ENCODE measurements at regions not wholly inside any gene's neighbourhood (a gene's known extent, or its start where the extent isn't known, plus 50 kb on each side); places are given as distances from the start of the nearest gene placed in this dataset.
"Not testable (repeated sequence)": the region's sequence is repeated elsewhere in the genome, so short reads cannot be mapped to it uniquely, and the experiment has no call there.

DNA sequence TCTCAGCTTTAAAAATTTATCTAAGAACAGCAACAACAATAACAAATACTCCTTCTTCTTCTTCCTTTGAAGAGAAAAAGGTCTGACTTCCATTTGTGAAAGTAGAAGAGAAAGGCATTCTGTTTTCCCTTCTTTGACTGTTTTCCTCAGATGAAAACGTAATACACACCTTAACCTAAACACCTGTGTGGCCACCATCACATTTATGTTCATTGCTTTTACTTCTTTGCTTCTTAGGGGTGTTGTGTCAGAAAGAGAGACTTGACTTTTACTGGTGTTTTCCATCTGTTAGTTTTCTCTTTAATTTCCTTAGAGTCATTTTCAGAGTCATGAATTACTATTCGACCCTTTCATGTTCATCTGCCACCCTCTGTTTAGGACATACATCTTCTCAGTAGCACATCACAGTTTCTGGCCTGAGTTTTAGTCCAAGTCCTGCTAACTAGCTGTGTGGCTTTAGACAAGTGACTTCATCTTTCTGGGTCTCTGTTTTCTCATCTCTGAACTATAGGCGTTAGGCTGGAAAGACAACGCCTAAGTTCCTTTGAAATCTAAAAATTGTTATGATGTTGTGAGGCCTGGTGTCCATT, 283.8 kb downstream of the GATA3 start:
- no peak for DNase-seq (ENCODE audit: low spot score)

DNA sequence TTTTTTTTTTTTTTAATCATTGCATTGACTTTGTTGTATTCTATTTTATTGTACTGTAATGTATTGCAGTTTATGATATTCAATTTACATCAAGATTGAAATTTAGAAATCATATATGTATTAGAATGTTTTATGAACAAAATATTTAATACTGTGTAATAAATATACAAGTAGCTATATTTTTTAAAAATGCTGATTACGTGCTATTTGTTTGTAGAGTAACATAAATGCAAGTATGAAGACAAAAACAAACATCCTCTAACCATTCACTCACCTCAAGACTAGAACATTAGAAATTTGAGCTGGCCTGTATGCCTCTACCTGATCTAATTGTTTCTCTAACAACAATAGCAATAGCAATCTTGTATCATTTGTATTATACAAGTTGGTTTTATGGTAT, 290.3 kb downstream of the GATA3 start:
- DNase-seq (ENCODE audit: low spot score): no peak

DNA sequence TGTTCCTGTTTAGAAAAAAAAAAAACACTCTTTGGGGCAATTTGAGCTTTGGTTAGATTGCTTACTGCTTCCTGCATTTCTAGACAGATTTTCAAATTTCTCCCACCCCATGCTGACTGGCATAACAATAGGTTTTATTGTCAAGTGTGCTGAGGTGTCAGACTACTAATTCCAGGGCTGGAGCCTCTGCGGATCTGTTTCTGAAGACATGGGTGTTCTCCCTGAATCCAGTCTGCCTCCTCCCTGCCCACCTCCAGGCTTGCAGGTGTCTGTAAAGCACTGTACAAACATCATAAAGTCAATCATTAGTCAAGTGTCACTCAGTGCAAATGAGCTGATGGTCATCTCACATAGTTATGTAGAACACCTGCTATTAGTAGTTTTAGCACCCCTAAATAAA, 292.4 kb downstream of the GATA3 start:
- DNase-seq (ENCODE audit: low spot score): no peak

DNA sequence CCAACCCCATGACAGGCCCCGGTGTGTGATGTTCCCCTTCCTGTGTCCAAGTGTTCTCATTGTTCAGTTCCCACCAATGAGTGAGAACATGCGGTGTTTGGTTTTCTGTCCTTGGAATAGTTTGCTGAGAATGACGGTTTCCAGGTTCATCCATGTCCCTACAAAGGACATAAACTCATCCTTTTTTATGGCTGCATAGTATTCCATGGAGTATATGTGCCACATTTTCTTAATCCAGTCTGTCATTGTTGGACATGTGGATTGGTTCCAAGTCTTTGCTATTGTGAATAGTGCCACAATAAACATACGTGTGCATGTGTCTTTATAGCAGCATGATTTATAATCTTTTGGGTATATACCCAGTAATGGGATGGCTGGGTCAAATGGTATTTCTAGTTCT, 293.1 kb downstream of the GATA3 start:
- DNase-seq (ENCODE audit: low spot score): not testable (repeated sequence)

DNA sequence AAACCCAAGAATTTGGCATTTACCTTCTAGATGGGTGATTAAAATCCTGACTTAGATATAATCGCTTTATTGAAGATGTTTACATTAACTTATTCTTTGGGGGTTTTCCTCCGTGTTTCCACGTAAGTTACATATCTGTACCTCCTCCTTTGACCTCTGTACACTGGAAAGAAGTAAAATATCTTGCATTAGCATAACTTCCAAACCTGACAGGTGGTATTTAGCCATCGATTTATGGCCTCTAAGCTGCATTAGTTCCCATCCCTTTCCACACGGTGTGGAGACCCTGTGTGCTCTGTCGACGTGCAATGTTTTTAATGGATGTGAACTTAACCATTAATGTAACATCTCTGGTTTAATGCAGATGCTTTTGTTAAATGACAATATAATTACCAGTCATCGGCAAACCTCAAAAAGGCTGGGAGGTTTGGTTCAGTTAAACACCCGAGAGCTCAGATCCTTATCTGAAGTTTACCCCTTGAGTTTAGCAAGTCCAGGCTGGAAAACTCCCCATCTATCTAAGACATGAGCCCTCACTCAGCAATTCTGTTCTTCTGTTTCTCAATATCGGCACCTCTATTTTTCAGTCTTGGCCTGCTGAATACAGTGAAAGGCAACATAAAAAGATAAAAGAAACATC, 295.2 kb downstream of the GATA3 start:
- no peak for DNase-seq (ENCODE audit: low spot score)

DNA sequence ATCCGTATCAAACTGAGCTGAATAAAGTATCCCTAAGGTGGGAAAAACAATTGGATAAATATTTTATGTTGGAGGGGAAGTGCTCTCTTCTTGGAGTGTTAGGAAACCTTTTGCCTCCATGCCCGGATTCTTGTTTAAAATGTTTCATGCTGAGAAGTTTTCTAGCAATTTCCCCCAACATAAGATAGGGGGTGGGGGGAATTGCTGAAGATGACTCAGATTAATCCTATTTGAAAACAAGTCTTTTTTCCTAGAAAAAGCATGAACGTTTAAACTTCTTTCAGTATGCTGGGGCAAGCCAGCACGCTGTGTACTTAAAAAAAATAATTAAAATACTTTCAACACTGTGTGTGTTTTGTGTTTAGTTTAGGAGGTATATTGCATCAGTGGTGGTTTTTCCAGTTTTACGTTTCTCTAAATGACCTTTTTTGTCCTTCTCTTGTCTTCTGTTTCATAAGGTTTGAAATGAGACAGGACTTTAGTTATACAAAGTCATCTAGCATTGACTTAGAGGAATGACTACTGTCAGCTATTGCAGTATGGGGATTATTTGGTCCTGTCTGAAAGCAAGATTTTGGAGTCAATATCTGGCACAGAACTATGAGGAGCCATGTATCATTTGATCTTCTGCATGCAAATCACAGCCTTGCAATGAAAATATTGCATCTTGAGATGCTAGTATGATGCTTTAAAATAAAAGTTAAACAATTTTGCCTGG, 295.9 kb downstream of the GATA3 start:
- DNase-seq (ENCODE audit: low spot score): peak; percentile 9

DNA sequence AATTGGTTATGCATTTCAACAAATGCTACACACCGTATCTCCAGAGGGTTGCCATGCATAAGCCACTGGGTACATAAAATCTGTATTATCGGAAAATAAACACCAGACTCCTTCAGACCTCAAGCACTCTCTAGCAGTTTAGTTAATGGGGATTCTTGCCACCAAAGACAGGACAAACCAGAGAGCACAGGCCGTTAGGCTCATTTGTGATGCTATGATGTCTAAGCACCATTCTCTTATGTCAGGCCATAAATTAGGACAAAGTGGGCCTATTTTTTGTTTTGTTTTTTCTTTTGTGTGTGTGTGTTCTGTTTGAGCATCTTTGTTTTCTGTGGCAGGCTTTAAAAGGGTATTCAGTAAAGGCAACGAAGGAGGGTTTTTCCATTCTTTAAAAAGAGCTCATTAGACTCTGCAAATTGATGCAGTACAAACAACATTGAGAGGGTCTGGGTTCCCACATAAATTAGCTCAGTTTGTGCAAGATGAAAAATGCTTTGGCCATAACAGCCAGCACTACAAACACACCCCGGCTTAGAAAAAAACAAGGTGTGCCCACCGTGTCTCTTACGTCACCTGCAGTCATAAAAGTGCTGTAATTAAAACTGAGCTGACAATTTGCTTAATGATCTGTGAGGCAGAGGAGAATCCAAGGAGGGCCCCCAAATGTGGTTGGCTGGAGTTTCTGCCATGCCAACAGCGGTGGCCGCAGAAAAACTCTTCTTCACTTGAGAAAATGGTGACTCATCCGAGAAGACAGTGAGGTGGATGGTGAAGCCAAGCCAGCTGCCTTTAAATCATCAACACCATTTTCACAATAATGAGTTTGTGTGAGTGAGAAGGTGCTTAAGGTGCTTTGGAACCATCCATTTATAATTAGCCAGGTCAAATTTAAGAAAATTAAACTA, 297.9 kb downstream of the GATA3 start:
- no peak for DNase-seq (ENCODE audit: low spot score)

DNA sequence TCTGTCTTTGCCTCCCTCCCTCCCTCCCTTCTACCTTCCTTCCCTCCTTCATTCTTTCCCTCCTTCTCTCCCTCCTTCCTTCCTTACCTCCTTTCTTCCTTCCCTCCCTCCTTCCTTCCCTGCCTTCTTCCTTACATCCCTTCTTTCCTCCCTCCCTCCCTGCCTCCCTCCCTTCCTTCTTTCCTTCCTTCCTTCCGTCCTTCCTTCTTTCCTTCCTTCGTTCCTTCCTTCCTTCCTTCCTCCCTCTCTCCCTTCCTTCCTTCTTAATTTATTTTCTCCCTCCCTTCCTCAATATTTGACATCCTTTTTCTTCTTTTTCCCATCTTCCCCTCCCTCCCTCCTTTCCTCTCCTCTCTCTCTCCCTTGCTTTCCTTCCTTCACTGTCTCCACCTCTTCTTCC, 301.8 kb downstream of the GATA3 start:
- no peak for DNase-seq (ENCODE audit: low spot score)

DNA sequence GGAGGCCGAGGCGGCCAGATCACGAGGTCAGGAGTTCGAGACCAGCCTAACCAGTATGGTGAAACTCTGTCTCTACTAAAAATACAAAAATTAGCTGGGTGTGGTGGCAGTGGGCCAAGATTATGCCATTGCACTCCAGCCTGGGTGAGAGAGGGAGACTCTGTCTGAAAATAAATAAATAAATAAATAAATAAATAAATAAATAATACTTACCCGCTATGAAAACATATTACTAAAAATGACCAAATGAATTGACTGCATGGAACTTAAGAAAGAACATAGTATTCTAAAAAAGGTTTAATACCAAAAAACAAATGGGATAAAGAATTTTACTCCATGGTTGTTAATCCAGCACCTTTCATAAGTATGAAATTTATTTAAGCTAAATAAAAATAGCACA, 305.0 kb downstream of the GATA3 start:
- DNase-seq (ENCODE audit: low spot score): no peak

DNA sequence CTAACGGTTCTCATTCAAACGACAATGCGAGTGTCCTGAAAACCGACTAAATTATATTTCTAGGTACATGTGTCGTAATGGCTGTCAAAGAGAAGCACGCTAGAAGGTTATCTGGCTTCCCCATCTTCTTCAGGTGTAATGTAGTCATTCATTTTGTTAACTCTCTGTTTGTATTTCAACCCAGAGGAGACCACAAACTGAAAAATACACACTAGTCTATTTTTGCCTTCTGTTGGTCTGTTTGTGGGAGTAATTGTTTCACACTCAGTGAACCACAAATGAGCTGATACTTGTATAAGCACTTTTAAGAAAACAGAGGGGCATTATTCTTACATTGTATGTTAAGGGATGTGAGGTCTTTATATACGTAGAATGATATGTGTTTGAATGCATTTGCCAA, 305.9 kb downstream of the GATA3 start:
- DNase-seq (ENCODE audit: low spot score): no peak

DNA sequence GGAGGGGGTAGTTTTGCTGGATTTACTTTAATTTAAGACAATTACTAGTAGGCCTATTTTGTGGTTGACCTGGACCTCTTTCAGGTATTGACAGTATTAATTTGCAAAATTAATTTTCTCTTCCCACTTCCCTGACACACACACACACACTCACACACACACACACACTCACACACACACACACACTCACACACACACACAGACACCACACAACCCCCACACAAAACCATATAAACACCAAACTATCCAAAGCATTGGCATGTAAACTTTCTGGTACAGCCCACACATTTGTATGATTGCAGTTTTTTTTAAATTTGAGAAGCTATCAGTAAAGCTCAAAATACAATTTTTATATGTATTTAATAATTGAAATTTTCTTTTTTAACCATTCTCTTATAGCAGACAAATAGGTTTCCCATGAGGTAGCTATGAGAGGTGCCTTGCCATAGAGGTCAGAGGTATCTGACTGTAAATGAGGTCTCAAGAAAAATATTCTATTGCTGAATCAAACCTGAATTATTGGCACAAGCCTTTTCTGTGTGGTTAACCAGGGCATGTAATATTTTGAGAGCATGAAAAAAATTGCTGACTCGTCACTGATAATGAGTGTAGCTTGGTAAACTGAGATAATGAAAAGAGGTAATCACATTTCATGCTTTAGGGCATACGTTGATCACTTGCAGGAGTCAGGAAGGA, 306.5 kb downstream of the GATA3 start:
- DNase-seq (ENCODE audit: low spot score): no peak

DNA sequence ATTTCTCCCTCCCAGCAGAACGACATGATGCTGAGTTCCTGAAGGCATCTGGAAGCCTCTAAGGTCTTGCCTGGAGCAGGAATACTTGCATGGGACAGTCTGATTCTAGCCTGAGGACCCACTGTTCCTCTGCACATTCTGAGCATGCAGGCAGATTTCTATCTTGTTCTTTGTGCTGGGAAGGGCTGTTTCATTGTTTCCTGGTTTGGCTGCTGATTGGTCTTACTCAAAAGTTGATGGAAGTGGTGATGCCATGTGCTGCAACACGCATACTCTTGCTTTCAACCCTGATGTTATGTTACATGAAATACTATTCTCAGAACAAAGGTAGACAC, 307.0 kb downstream of the GATA3 start:
- DNase-seq (ENCODE audit: low spot score): no peak

DNA sequence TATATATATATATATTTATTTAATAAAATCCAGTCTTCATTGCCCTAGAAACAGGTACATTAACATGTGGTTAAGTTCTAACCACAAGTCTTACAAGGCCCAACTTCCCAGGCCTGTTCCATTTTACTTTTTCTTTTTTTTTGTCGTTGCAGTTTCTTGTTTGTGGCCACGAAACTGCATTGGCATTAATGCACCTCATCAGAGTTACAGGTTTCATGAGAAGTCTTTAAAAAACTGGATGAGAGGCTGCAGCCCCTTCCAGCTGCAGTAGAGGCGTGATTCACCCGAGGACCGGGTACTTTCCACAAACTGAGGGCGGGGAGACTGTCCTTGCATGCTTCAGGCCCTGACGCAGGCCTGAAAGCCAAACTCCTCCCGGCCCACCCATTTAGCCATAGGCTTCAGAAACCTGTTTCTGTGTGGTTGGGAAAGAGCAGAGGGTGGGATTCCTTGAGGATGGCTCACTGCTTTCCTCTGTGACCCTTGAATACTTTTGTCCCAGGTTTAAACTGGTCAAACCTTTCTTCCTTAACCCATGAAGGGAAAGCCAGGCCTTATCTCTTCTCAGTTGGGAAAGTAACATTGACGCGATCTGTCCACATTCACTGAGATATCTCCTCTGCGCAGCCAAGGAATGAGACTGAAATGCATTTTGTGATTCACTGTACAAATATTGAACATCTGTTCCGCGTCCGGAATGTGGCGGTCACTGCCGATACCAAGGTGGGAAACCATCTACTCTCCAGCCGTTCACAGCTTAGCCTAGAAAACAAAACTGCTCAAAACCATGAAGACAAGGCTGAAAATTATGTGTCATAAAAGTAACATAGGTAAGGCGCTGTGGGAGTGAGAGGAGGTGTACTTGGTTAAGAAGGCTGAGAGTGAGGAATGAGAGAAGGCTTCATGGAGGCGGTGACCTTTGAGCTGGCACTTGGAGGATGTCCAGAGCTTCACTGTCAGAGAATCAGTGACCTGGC, 311.7 kb downstream of the GATA3 start:
- DNase-seq (ENCODE audit: low spot score): peak; percentile 80

DNA sequence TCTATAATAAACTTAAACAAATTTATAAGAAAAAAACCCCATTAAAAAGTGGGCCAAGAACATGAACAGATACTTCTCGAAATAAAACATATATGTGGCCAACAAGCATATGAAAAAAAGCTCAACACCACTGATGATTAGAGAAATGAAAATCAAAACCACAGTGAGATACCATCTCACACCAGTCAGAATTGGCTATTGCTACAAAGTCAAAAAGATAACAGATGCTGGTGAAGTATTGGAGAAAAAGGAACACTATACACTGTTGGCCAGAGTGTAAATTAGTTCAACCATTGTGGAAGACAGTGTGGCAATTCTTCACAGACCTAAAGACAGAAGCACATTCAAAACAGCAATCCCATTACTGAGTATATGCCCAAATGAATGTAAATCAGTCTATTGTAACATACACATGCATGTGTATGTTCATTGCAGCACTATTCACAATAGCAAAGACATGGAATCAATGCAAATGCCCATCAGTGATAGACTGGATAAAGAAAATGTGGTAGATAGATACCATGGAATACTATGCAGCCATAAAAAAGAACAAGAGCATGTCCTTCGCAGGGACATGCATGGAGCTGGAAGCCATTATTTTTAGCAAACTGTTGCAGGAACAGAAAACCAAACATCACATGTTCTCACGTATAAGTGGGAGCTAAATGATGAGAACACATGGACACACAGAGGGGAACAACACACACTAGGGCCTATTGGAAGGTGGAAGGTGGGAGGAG, 313.4 kb downstream of the GATA3 start:
- not testable (repeated sequence) for DNase-seq (ENCODE audit: low spot score)

DNA sequence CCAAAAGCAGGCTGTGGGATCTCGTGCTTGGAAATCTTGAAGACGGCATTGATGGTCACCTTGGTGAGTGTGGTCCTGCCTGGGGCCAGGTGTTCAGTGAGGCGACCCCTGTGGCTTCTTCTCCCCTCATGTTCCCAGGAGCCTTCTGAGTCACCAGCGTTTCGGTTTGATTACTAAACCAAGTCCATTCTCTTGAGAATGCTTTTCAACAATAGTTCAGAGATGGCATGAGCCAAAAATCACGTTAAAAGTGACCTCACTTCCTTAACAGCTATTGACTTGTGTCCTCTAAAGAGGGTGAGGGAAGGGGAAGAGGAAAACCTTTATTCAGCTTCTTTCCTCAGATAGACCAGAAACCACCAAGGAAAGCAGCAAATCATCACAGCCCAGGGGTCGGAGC, 315.2 kb downstream of the GATA3 start:
- DNase-seq (ENCODE audit: low spot score): peak; percentile 21

DNA sequence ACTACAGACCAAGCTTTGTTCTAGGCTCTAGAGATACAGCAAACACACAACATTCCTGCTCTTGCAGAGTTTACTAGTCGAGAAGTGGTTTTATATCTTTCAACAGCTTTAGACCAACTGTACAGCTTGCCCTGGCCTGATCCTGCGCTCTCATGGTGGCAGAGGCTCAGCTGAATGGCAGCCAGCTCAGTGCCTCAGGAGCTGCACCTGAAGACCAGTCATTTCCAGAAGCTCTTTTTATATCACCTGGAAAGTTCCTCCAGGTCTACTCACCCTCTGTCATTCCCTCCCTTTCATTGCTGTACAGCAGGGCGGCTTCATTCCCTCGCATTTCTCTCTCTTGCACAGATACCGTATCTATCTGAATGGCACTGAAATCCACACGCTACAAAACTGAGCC, 319.8 kb downstream of the GATA3 start:
- no peak for DNase-seq (ENCODE audit: low spot score)

DNA sequence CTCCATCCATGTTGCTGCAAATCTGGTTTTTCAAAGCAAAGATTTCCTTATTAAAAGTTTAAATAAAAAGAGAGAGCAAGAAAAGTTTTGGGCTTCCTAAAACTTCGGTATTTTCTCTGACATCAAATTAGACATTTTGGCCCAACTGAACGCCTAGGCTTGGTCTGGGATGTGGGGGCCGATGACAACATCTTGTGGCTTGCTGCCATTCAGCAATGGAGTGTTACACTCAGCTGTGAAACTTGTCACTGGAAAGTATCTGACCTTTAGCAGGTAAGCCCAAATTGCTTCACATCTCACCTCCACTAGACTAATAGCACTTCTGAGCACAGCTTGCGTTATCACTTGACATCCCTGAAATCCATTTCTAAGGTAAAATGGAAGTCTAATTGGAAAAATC, 320.6 kb downstream of the GATA3 start:
- DNase-seq (ENCODE audit: low spot score): no peak

DNA sequence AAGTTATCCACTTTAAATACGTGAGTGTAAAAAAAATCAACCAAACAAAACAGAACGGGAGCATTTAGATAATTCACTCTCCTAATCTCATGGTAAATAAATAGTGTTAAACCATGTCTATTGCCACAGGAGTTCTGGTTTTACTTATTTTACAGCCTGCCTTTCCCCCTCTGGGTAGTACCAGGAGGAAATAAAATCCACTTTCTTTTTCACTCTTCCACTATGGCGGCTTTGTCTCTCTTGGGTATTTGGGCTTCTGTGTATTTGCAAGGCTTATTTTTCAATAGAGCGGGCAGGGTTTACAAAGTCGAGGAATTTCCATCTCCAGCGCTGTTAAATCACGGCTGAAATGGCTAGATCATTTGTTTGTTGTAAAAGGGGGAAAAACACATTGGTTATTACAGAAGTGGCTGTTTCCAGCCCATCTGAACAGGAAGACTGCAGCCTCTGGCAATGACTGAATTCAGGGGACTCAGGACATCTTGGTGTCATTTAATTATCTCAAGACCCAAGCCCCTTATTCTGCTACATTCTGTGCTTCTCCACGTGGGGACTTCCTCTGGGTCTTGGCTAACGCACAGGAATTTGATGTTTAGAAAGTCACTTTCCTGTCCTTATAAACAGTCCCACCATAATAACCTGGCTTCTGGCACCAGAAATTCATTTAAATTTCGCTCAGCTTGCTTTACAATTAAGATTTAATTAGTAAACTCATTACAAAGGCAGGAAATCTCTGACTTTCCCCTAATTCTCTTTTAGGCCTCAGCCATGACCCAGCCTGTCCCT, 323.9 kb downstream of the GATA3 start:
- no peak for DNase-seq (ENCODE audit: low spot score)

All from H4 (cell line).